Endothelial cell of umbilical vein (primary cell): ENCODE measurements at regions not wholly inside any gene's neighbourhood (a gene's known extent, or its start where the extent isn't known, plus 50 kb on each side); places are given as distances from the start of the nearest gene placed in this dataset.

Source experiments
- BruUV-seq: library from RNA; stranded (reverse); fragments of 400-500 nt; replicated peaks from 2 replicates; lab custom pipeline; 2021; lab: Mats Ljungman, UMichigan
- CTCF ChIA-PET: fragments of 300-600, 350-600 bp; sonication (Branson Sonifier 250); formaldehyde crosslinking; loops from one replicate; lab custom pipeline; 2021; ENCODE audit warnings: antibody characterized with exemption, inconsistent platforms; lab: Charles Lee
- POLR2A ChIA-PET: fragments of 300-600, 350-600 bp; sonication (Branson Sonifier 250); formaldehyde crosslinking; loops from one replicate; lab custom pipeline; 2021; ENCODE audit warnings: antibody characterized with exemption, inconsistent platforms; lab: Charles Lee
- DNase-seq: peaks from one replicate; pipeline ENCODE4 v3.0.0-alpha.2; 2011; ENCODE audit warnings: low read depth, low spot score
- FAIRE-seq: peaks from 2 replicates; lab custom pipeline; 2011; peaks lifted over from hg19 to GRCh38; lab: Jason Lieb, UNC
- H2AFZ ChIP-seq: 2 replicates; pipeline ENCODE4 v1.6.0; 2012; ENCODE audit warnings: low read depth, low read length, control low read depth, inconsistent platforms
- H3K27ac ChIP-seq: 2 replicates; pipeline ENCODE4 v1.5.1; 2011; ENCODE audit warnings: low read depth, mild to moderate bottlenecking, control low read depth, low read length, moderate library complexity; ENCODE audit not compliant: insufficient read depth
- H3K27me3 ChIP-seq, 2 experiments: 2 replicates each; pipeline versions ENCODE4 v1.6.0 to v1.6.1; 2011; ENCODE audit warnings: low read length in 2 of 2, mixed read lengths in 1 of 2; ENCODE audit not compliant: control insufficient read depth in 2 of 2, insufficient read depth in 2 of 2
- H3K36me3 ChIP-seq, 2 experiments: 2 replicates in 1 of 2; 3 replicates in 1 of 2; pipeline ENCODE4 v1.5.1; 2011; ENCODE audit warnings: low read length in 2 of 2, mild to moderate bottlenecking in 1 of 2, moderate library complexity in 1 of 2; ENCODE audit not compliant: control insufficient read depth in 2 of 2, insufficient read depth in 2 of 2; ENCODE audit errors: extremely low read depth in 1 of 2
- H3K4me1 ChIP-seq: 3 replicates; pipeline ENCODE4 v1.5.1; 2011; ENCODE audit warnings: mild to moderate bottlenecking, low read length; ENCODE audit not compliant: control insufficient read depth, insufficient read depth; ENCODE audit errors: extremely low read depth
- H3K4me2 ChIP-seq: 2 replicates; pipeline ENCODE4 v1.6.1; 2011; ENCODE audit warnings: low read length, control low read depth, mixed read lengths; ENCODE audit not compliant: insufficient read depth
- H3K4me3 ChIP-seq, 3 experiments: fragments of 200-600 bp in 1 of 3; sonication (generic), shearing (Covaris generic) in 1 of 3; replicated peaks in 1 of 3; 2 replicates each; pipeline ENCODE4 v1.5.1; 2011 to 2016; ENCODE audit warnings: control low read depth in 3 of 3, low read length in 3 of 3, mild to moderate bottlenecking in 2 of 3, inconsistent platforms in 1 of 3, low read depth in 1 of 3, moderate library complexity in 1 of 3; ENCODE audit not compliant: insufficient read depth in 1 of 3
- H3K79me2 ChIP-seq: 2 replicates; pipeline ENCODE4 v1.6.0; 2012; ENCODE audit warnings: low read length, inconsistent platforms; ENCODE audit not compliant: control insufficient read depth, insufficient read depth
- H3K9ac ChIP-seq: replicated peaks from 2 replicates; pipeline ENCODE3; 2011; ENCODE audit warnings: low read length, control low read depth; ENCODE audit not compliant: insufficient read depth; ENCODE audit errors: extremely low read depth
- H3K9me1 ChIP-seq: replicated peaks from 3 replicates; pipeline ENCODE4 v1.6.0; 2011; ENCODE audit warnings: mild to moderate bottlenecking, low read length; ENCODE audit not compliant: control insufficient read depth, insufficient read depth; ENCODE audit errors: extremely low read depth
- H3K9me3 ChIP-seq: replicated peaks from 2 replicates; pipeline ENCODE4 v1.5.1; 2012; ENCODE audit warnings: low read length, inconsistent platforms; ENCODE audit not compliant: control insufficient read depth, insufficient read depth
- H4K20me1 ChIP-seq: replicated peaks from 2 replicates; pipeline ENCODE3; 2011; ENCODE audit warnings: mild to moderate bottlenecking, low read length; ENCODE audit not compliant: control insufficient read depth, insufficient read depth; ENCODE audit errors: extremely low read depth
- EZH2 ChIP-seq: IDR thresholded peaks from 2 replicates; pipeline ENCODE4 v1.6.1; 2012; ENCODE audit warnings: borderline replicate concordance, low read depth, mild to moderate bottlenecking, moderate library complexity, low read length, inconsistent platforms; ENCODE audit not compliant: severe bottlenecking
- FOS ChIP-seq: IDR thresholded peaks from 2 replicates; pipeline ENCODE4 v1.6.1; 2011; ENCODE audit warnings: mild to moderate bottlenecking, low read length, moderate library complexity, borderline replicate concordance; ENCODE audit not compliant: insufficient read depth
- GATA2 ChIP-seq: IDR thresholded peaks from 2 replicates; pipeline ENCODE4 v1.7.0; 2011; ENCODE audit warnings: low read depth, mild to moderate bottlenecking, moderate library complexity, mixed read lengths, low read length; ENCODE audit not compliant: insufficient read length, insufficient read depth
- JUN ChIP-seq: IDR thresholded peaks from 2 replicates; pipeline ENCODE4 v1.6.1; 2011; ENCODE audit warnings: borderline replicate concordance, low read depth; ENCODE audit not compliant: insufficient read length, insufficient read depth
- MYC ChIP-seq: IDR thresholded peaks from one replicate; pipeline ENCODE4 v1.6.1; 2011; ENCODE audit warnings: mild to moderate bottlenecking, low read depth, low read length
- POLR2A ChIP-seq: IDR thresholded peaks from 2 replicates; pipeline ENCODE4 v1.6.1; 2012; ENCODE audit warnings: low read depth, mild to moderate bottlenecking, control low read depth, low read length
- POLR2AphosphoS5 ChIP-seq: IDR thresholded peaks from 2 replicates; pipeline ENCODE4 v1.6.1; 2012; ENCODE audit warnings: low read depth, mild to moderate bottlenecking, control low read depth, low read length, moderate library complexity; ENCODE audit not compliant: insufficient read depth
- dilution Hi-C: fragments of 300-500 bp; cut with MboI; formaldehyde crosslinking; loops from one replicate; pipeline ENCODE4 v1.15.0; 2019; ENCODE audit warnings: low sequenced_read_pairs; ENCODE audit not compliant: extremely low pct_ligation_motif_present
- intact Hi-C: fragments of 100-400 bp; cut with micrococcal nuclease; formaldehyde crosslinking; loops from one replicate; pipeline ENCODE4 v1.10.0; 2022
- TF ChIP-seq, protein P1 (sequence below), 2 donors: IDR thresholded peaks; 1 replicate in 1 of 2; 2 replicates in 1 of 2; pipeline ENCODE4 v1.5.1; 2011; ENCODE audit warnings: low read length in 2 of 2, mild to moderate bottlenecking in 2 of 2, moderate library complexity in 2 of 2, control low read depth in 1 of 2, inconsistent platforms in 1 of 2, low read depth in 1 of 2; ENCODE audit not compliant: insufficient read depth in 1 of 2; ENCODE audit errors: extremely low read depth in 1 of 2
- TF ChIP-seq, protein P2 (sequence below): IDR thresholded peaks from 2 replicates; pipeline ENCODE4 v1.6.1; 2011; ENCODE audit not compliant: insufficient read depth, insufficient read length

DNA sequence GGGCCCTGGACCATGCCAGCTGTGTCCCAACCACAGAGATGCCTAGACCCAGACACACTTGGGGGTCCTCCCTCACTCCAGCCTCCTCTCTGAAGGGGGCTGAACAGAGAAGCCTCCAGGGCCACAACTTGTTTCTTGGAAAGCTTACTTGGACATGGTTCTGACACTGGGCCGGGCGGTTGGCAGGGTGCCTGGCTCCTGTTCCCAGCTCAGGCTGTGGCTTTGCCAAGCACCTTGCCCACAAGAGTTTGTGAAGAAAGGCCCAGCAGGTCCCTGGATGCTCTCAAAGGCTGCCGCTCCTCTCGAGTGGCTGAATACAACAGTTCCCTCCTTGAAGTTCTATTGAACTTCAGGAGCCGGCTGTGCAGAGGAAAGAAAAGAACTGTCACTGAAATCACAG is 181.6 kb downstream of the PTPN20 start:
- DNase-seq (no peak), FAIRE-seq (no peak)
- no peak overlapping the region for H3K4me2 ChIP-seq
- no peak overlapping the region for H3K9ac ChIP-seq
- no peak overlapping the region for H2AFZ ChIP-seq
- TF ChIP-seq FOS (no peak), POLR2AphosphoS5 (no peak), JUN (no peak), POLR2A (no peak), EZH2 (no peak), GATA2 (no peak), MYC (no peak)
- TF ChIP-seq, protein P1, sequence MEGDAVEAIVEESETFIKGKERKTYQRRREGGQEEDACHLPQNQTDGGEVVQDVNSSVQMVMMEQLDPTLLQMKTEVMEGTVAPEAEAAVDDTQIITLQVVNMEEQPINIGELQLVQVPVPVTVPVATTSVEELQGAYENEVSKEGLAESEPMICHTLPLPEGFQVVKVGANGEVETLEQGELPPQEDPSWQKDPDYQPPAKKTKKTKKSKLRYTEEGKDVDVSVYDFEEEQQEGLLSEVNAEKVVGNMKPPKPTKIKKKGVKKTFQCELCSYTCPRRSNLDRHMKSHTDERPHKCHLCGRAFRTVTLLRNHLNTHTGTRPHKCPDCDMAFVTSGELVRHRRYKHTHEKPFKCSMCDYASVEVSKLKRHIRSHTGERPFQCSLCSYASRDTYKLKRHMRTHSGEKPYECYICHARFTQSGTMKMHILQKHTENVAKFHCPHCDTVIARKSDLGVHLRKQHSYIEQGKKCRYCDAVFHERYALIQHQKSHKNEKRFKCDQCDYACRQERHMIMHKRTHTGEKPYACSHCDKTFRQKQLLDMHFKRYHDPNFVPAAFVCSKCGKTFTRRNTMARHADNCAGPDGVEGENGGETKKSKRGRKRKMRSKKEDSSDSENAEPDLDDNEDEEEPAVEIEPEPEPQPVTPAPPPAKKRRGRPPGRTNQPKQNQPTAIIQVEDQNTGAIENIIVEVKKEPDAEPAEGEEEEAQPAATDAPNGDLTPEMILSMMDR (IDR thresholded peaks at IDR 0.05; ENCODE audit: extremely low read depth in 1 of 2, insufficient read depth in 1 of 2, low read depth in 1 of 2, low read length in 2 of 2): no peak
- TF ChIP-seq, protein P2, sequence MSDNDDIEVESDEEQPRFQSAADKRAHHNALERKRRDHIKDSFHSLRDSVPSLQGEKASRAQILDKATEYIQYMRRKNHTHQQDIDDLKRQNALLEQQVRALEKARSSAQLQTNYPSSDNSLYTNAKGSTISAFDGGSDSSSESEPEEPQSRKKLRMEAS: no peak
- intact Hi-C loops (no loop called here), dilution Hi-C loops (no loop called here)
- H3K27me3 ChIP-seq: no peaks in the 10 kb centered on the region
- H3K36me3 ChIP-seq: no peaks in the 10 kb centered on the region
- H3K9me1 ChIP-seq: no peaks in the 10 kb centered on the region
- ChIA-PET CTCF (no interaction called here), POLR2A (no interaction called here)
- H3K27ac ChIP-seq: no peak overlapping the region
- H3K9me3 ChIP-seq: no peaks in the 10 kb centered on the region
- BruUV-seq: no TSS peak
- H3K4me1 ChIP-seq: no peaks in the 10 kb centered on the region
- H3K79me2 ChIP-seq: no peaks in the 10 kb centered on the region
- H4K20me1 ChIP-seq: no peaks in the 10 kb centered on the region
- H3K4me3 ChIP-seq: no peak overlapping the region
